ENCODE measurements at regions not wholly inside any gene's neighbourhood (a gene's known extent, or its start where the extent isn't known, plus 50 kb on each side); places are given as distances from the start of the nearest gene placed in this dataset.

- TF ChIP-seq EZH2phosphoT487 (IDR thresholded peaks at IDR 0.05; ENCODE audit: low read length) (no peak), EZH2 (optimal IDR thresholded peaks at IDR 0.05; ENCODE audit: low read depth, low read length) (no peak), CTCF (IDR thresholded peaks at IDR 0.05; ENCODE audit: low read length) (no peak)
These were observed 2039.9 kb upstream of the TENM3 start for GRCh38 chr4:180203349-180203748.

Measured in MM.1S (cell line).